CD4-positive, alpha-beta T cell treated with Interleukin-17A for 1 hour (primary cell): ENCODE measurements at regions not wholly inside any gene's neighbourhood (a gene's known extent, or its start where the extent isn't known, plus 50 kb on each side); places are given as distances from the start of the nearest gene placed in this dataset.
"Not testable (repeated sequence)": the region's sequence is repeated elsewhere in the genome, so short reads cannot be mapped to it uniquely, and the experiment has no call there.

Experiments used
- DNase-seq: peaks from one replicate; pipeline ENCODE4 v3.0.0-alpha.2; 2020

DNA sequence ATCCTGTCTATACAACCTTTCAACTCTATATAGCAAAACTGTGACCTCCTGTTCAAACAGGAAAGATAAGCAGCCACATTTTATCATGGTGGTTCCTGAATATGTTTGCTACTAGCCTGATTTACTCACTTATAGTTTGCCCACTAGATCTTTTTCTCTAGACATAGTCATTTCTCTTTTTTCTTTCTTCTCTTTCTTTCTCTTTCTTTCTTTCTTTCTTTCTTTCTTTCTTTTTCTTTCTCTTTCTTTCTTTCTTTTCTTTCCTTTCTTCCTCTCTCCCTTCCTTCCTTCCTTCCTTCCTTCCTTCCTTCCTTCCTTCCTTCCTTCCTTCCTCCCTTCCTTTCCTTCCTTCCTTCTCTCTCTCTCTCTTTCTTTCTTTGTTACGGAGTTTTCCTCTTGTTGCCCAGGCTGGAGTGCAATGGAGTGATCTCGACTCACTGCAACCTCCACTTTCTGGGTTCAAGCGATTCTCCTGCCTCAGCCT lies 142.0 kb upstream of the TBL1XR1 start:
- DNase-seq = peak; percentile 7

DNA sequence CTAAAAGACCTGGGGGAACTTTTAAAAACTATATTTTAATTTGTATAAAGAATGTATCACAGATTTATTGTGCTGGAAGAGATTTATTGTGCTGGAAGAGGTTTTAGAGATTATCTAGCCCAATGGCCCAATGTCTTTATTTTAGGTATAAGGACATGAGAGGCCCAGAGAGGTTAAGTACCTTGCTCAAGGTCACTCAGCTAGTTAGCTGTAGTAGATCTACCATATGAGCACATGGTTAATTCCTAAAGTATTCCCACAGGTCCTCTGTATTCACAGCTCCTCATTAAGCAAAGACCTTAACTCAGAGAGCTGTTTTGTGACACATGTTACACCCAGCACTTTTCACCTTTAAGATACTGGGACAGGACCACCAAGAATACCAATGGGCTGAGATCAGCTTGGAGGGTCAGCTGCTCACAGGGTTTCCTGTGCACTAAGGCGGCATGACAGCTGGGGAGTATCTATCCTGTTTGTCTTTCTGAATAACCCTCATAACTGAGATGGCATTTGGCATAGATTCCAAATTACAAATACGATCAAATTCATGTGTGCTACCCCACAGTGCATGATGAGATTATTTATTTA lies 143.1 kb upstream of the TBL1XR1 start:
- DNase-seq = no peak

DNA sequence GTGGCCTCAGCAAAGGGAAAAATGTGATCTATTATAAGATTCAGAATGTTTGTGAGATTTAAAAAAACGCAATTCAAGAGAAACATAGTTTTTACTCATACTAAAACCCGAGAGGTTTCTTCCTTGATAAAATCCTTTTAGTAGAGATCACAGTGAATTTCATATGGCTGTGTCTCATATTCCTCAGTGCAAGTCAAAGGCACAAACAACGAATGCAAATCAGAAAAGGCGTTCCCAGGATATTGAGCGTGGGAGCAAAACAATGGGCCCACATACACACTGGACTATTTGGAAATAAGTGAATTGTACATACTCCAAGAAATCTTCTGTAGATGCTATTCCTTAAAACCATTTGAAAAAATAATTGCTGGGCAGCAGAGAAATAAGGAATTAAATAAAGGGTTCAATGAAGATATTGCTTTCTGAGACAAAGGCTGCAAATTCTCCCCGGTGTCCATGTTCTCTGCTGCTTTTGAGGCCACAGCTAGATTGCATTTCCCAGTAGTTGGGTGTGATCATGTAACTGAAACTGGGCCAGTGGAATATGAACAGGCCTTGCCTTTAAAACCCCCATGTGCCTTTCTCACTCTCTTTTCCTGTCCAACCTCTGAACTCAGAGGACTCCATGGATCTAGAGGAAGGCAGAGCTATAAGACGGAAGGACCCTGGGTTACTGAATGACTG lies 144.6 kb upstream of the TBL1XR1 start:
- DNase-seq = no peak

DNA sequence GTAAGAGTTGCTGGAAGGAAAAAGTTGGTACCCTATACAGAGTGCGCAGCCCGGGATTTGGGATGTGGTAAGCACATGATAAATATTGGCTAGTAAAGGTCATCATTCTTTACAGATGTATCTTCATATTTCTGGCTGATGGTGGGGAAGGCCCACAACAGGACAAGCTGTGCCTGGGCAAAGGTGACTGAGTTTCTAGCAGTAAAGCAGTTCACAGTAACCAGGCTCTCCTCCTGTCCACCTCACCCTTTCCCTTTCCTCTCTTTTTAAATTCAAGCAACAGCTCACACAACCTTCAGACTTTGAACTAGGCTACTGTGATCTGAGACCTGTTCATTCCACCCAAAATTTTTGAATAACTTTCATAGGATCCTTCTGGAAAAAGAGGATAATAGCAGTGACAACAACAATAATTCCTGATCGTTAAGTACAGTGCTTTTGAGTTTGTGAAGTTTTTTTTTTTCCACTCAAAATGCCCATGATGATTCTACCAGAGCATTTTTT lies 145.9 kb upstream of the TBL1XR1 start:
- no peak for DNase-seq

DNA sequence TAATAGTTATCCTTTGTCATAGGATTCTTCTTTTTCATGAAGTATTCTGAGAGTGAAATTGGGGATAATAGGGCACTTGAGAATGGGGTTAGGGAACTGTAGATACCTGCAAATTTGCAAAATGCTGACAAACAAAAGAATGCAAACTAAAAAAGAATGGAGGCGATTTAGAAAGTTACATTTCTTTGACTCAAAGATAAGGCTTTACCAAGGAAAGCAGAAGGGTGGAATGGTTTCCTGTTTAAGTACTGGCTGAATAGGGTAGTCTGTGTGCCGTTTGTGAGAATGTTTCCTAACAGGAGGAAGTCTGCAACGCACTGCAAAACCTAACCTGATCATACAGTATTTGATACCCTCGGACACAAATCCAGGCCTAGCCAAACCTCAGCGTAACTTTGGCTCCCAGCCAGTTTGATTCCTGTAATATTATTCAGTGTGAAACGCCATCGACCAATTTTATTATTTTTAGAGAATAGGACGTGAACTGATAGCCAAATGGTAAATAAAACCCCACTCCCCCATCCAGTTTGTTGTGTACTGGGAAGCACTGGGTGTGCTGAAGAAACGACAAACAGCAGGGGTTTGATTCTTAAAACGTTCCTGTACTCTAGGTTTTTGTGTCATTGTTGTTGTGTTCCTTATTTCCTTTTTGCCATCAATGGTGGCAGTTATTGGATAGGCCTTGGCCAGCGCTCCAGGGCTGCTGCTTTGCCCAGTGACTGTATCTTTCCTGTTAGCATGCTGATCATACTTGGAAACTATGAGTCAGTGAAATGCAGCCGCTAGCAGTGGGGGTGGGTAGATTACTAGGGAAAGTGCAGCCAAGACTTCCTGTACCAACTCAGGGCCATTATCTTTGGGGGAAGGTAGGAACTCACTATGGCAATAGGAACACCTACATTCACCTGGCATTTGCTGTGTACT lies 148.0 kb upstream of the TBL1XR1 start:
- peak; percentile 58 for DNase-seq

DNA sequence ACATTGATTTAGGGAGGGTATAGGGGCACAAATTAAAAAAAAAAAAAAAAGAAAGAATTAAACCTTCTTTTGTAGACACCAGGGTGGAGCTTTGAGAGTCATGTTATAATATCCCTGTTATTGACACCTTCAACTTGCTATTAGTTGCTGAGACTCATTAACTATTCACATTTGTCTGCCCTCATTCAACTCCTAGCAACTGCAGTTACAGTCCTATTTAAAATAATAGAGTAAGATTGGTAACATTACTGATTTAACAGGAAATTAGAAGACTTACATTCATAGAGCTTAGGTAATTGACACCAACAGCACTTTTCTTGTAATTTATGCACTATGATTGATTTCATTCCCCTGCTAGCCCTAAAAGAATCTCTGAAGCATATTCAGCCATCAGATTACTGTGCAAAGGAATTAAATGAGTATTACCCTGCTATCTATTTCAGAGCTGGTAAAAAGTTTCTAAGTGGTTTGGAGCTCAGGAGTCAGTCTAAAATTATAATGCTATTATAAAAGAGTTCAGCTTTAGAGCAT lies 148.8 kb upstream of the TBL1XR1 start:
- no peak for DNase-seq

DNA sequence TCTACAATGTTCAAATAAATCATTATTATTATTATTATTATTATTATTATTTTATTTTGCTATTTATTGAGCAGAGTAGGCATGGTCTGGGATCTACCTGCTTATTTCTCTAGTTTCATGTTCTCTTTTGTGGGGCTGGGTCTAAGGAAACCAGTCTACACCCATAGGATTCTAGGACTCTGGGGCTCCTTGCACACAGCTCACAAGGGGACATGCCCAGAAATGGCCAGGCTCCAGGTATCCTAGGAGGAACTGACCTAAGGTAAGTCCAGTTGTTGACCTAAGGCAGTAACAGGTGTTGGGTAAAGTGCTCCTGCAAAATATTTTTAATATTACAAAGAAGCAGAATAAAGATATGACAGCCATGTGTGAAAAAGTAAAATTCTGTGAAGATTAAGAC lies 149.6 kb upstream of the TBL1XR1 start:
- no peak for DNase-seq

DNA sequence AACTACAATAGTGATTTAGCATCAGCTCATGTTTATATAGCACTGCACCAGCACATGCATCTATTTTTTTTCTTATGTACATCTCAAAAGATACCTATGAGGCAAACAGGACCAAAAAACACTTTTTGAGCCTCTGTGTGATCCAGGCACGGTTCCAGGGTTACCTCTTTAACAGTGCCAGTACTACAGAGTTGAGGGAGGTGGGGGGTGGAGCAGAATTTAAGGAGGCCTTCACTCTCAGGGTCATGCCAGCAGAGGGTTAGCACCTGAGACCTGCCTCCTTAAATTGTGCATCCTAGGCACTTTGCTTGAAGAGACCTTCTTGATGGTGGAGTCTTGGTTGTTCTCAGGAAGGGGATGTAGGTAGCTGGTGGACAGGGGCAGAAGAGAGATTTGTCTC lies 150.3 kb upstream of the TBL1XR1 start:
- DNase-seq = no peak

DNA sequence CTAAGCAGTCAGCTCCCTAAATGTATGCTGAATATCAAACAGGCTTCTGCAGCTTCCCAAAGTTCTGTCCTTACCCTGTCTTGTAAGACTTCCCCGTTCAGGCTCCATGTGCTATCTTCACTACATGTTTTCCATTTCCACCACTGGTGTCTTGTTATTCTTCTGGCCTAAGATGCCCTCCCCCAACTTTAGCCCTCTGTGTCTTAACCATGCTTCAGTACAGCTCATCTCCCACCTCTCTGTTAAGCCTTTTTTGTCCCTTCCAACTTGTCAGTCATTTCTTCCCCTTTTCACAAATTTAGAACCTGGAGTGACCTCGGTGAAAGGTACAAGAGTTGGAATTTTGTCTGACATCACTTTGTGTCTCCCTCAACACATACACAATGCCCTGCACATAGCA lies 151.7 kb upstream of the TBL1XR1 start:
- no peak for DNase-seq

DNA sequence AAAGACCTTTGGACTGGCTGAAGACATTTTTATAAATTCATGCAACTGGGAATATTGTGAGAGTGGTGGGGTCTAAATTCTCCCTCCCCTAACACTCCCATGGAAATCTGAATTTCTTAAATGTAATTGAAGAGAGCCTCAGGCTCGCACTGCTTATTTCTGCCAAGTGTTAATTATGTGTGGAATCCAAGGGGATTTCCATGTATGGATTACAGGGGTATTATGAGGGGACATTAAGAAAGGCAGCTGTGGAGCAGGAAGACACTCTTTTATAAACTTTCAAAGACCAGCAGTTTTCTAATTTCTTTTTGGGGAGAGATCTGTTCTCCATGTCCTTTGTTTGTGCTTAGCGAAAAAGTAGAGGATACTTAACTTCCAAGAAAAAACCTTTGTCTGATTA lies 152.1 kb upstream of the TBL1XR1 start:
- no peak for DNase-seq

DNA sequence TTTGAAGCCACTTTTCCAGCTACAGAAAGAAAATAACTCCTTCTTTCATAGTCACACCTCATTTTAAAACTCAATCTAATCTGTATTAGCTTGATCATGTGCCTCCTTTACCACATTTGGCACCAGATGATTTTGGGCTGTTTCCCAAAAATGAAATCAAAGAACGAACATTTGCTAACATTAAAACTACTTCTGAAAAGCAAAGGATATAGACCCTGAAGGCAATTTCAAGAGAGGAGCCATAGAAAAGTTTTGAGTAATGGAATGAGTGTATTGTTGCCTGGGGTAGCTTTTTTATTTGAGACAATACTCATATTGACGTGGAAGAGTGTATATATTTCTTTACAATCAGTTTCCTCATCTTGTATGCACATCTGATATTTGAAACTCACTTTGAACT lies 152.8 kb upstream of the TBL1XR1 start:
- no peak for DNase-seq

DNA sequence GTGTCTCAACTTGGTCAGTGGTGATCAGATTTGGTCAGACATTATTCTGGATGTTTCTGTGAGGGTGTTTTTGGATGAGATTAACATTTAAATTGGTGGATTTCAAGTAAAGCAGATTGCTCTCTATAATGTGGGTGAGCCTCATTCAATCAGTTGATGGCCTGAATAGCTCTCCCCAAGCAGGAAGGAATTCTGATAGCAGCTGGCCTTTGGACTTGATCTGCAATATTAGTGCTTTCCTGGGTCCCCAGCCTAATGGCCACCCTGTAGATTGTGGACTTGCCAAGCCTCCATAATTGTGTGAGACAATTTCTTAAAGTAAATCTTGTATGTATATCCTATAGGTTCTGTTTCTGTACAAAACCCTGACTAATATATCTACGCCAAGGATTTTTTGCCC lies 153.9 kb upstream of the TBL1XR1 start:
- no peak for DNase-seq

DNA sequence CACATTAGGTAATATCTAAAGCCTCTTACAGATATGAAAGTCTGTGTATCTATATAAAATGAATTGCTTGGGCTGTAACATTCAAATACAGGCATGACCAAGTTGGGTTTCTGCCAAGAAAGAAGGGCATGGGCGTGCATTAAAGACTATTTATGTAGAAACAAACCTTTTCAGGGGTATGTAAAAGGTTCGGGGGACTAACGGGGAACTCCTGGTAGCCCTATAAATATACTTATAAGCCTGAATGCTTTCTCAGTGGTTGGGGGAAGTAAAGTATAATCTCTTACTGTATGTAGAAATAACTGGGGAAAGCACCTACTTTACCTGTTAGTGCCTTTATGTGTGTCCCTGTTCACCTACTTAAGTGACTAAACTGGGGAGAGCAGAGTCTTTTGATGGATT lies 154.5 kb upstream of the TBL1XR1 start:
- DNase-seq = no peak

DNA sequence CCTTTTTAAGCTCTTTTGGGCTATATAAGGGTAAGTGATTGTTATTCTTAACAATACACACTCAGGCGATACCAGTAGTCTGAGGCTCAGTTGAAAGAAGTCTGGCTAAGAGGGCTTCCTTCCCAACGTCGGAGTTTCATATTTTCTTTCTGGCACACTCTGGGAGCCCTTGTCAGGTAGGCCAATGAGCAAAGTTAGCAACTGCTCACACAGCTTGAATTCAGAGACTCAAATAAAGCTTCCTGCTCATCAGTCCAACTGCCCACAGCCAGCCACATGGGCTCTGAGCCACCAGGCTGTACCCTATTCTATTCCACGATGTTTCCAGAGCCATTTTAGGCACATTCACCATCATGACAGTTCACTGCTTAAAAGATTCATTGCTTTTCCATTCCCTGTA lies 155.1 kb upstream of the TBL1XR1 start:
- DNase-seq = no peak

DNA sequence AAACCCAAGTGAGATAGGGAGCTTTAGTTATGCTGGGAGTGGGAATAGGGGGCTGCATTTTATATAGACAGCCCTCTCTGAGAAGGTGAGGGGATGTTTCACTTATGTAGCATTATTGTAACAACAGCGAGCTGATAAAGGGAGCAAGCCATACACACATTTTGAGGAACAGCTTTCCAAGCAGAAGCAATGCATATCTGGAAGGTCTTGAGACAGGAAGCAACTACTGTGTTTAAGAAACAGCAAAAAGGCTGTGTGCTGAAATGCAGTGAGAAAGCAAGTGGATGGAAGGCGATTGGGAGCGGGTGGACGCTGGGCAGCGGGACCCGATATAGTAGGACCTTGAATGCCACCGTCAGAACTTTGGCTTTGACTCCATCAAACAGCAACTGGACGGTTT lies 155.9 kb upstream of the TBL1XR1 start:
- no peak for DNase-seq

DNA sequence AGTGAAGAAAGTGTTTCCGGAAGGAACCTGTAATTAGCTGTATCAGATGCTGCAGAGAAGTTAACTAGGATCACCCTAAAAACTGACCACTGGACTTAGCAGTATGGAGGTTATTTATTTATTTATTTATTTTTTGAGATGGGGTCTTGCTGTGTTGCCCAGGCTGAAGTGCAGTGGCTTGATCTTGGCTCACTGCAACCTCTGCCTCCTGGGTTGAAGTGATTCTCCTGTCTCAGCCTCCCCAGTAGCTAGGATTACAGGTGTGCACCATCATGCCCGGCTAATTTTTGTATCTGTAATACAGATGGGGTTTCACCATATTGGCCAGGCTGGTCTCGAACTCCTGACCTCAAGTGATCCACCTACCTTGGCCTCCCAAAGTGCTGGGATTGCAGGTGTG lies 156.6 kb upstream of the TBL1XR1 start:
- not testable (repeated sequence) for DNase-seq

DNA sequence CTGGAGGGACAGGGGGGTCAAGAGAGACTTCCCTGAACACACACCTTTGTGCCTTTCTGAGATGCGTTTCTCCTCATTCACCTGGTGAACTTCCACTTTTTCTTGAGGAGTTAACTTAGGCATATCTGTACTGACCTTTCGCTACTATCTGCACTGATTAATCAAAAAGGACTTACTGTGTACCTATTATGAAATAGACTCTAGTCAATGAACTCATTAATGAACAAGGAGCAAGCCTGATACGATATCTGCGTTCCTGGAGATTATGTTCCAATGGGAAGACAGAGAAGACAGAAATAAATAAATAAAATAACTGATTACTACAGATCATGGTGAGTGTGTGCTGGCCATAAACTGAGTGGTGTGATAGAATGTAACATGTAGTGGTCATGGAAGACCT lies 157.2 kb upstream of the TBL1XR1 start:
- no peak for DNase-seq

DNA sequence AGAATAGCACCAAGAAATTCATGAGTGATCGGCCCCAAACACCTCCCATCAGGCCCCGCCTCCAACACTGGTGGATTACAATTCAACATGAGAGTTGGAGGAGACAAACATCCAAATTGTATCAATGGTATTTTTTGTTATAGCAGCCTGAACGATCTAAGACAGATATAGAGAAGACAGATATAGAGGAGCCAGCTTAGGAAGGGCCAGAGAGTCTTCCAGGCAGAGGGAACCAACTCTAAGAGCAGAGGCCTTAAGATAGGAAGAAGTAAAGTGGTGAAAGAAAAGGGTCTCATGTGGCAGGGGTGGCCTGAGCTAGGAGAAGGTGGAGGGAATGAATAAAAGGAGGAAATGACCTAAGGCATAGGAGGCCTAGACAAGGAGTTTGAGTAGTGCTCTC lies 158.8 kb upstream of the TBL1XR1 start:
- DNase-seq = no peak

DNA sequence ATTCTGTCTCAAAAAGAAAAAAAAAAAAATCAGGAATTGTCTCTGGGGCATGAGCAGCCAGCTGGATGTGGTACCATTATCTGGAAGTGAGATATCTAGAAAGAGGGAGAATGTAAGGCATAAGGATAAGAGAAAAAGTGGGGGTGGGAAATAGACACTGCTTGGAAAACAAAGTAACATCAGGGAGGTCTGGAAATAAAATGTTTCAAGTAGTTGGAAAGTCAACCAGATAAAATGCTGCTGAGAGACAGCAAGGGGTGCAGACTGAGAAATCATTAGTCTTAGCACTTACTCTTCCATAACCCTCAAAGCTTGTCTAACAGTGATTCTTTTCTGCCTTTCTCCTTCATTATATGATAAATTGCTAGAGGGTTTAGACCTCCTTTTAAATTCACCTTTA lies 159.7 kb upstream of the TBL1XR1 start:
- DNase-seq = no peak

DNA sequence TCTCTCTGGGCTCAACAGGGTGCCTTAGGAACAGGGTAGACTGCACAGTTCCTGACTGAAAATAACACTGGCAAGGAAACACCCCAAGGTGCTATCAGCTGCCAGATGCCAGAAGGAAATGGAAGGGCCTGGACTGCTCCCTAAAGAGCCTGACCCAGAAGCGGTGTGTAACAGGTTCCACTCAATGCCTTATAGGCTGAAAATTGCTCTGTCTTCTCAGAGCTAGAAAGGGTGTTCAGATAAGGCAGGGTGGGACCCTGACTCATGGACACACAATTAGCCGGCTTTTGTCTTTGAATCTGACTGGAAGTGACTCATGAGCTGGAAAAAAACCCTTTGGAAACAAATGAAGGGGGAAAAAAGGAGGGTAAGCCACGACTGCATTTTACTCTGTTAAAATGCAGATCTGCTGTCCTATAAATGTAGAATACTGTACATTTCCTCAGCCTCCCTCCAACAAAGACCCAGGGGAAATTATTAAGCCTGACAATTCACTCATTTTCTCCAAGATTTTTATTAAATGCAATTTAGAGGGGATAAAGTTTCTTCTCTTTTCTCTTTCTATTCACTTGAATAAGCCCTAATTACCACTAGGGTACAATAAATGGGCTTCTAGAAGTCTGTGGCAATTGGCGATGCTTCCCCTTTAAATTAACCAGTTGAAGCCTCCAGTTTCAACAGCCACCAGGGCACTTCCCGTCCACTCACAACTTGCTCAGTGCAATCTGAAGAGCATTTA lies 160.2 kb upstream of the TBL1XR1 start:
- DNase-seq = peak; percentile 25

DNA sequence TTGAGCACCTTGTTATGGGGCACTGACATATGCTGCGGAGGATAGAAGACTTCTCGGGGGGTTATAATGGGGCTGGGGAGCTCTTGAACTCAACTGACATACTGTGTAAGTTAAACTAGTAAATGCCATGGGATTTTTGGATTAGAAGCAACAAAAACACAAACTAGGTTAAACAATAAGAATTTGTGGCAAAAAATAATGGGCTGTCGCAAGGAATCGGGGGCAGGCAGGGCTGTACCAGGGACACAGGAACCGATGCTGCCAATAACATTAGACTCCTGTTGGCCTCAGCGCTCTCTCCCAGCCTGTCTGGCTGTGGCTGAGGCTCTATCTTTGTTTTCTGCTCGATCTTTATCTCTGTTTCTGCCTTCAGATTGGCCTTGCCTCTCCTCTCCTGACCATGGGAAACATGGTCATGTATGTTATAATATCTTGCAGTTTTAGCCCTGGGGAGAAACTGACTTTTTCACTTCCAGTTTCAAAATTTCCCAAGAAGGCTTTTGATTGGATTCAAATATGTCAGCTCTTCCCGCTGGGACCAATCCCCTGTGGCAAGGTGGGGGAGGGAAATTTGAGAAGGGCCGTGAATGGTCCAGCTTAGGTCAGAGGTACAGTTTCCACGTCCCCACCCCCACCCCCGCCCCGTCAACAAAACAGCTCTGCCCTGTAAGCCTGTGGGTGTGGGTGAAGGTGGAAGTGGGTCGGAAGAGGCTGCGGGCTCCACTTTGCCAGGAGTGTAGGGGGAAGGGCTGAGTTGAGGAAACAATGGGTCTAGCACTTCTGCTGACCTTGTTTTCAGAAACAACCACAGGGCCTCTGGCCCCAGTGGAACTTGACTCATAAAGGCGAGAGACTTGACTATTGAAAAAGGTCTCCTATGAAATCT lies 161.1 kb upstream of the TBL1XR1 start:
- peak; percentile 86 for DNase-seq
